Fibroblast of skin of left biceps (primary cell): ENCODE measurements at regions not wholly inside any gene's neighbourhood (a gene's known extent, or its start where the extent isn't known, plus 50 kb on each side); places are given as distances from the start of the nearest gene placed in this dataset.

ENCODE experiments used
- DNase-seq, 2 experiments: peaks; one replicate each; pipeline ENCODE4 v3.0.0-alpha.2; 2013; ENCODE audit warnings: low read depth in 2 of 2

GRCh38 chr22:46066691-46067090, 83.6 kb upstream of the PPARA start:
- no peak for DNase-seq

- no peak for DNase-seq
These were observed 82.9 kb upstream of the PPARA start for GRCh38 chr22:46067159-46068111.

GRCh38 chr22:46068181-46068592, 82.1 kb upstream of the PPARA start:
- DNase-seq: no peak

- no peak for DNase-seq
These were observed 81.5 kb upstream of the PPARA start for GRCh38 chr22:46068593-46069491.

GRCh38 chr22:46069521-46070214, 80.7 kb upstream of the PPARA start:
- peak; percentile 67 to 68 for DNase-seq

GRCh38 chr22:46070215-46070802, 80.0 kb upstream of the PPARA start:
- no peak for DNase-seq

- no peak for DNase-seq
These were observed 79.4 kb upstream of the PPARA start for GRCh38 chr22:46070803-46071450.

- DNase-seq: peak; percentile 87 to 88
These were observed 78.7 kb upstream of the PPARA start for GRCh38 chr22:46071451-46072109.

GRCh38 chr22:46072110-46072881, 78.0 kb upstream of the PPARA start:
- DNase-seq: no peak

GRCh38 chr22:46072981-46073682, 77.2 kb upstream of the PPARA start:
- no peak for DNase-seq

GRCh38 chr22:46073683-46074504, 76.4 kb upstream of the PPARA start:
- no peak for DNase-seq

GRCh38 chr22:46074771-46075551, 75.4 kb upstream of the PPARA start:
- no peak for DNase-seq

GRCh38 chr22:46075764-46076531, 74.4 kb upstream of the PPARA start:
- DNase-seq: no peak

- DNase-seq: no peak
These were observed 73.5 kb upstream of the PPARA start for GRCh38 chr22:46076651-46077339.

GRCh38 chr22:46077669-46078099, 72.6 kb upstream of the PPARA start:
- DNase-seq: no peak
